DMS153 treated with DMSO at 0.1 percent for 48 hours (cell line): ENCODE measurements at regions not wholly inside any gene's neighbourhood (a gene's known extent, or its start where the extent isn't known, plus 50 kb on each side); places are given as distances from the start of the nearest gene placed in this dataset.
"Not testable (repeated sequence)": the region's sequence is repeated elsewhere in the genome, so short reads cannot be mapped to it uniquely, and the experiment has no call there.

Source experiments
- DNase-seq: peaks from one replicate; lab custom pipeline; 2025; ENCODE audit not compliant: unreplicated experiment; lab: John Stamatoyannopoulos, UW

GRCh38 chr4:10281996-10282395 is 165.4 kb upstream of the WDR1 start:
- DNase-seq, result no peak

- no peak for DNase-seq
Observed at GRCh38 chr4:10279261-10279660, 162.7 kb upstream of the WDR1 start.

GRCh38 chr4:10278071-10278470 is 161.5 kb upstream of the WDR1 start:
- DNase-seq, result no peak

- no peak for DNase-seq
Observed at GRCh38 chr4:10276152-10276551, 159.6 kb upstream of the WDR1 start.

- DNase-seq, result no peak
Observed at GRCh38 chr4:10275696-10276095, 159.1 kb upstream of the WDR1 start.

- no peak for DNase-seq
Observed at GRCh38 chr4:10273030-10273429, 156.4 kb upstream of the WDR1 start.

GRCh38 chr4:10272511-10272910 is 155.9 kb upstream of the WDR1 start:
- no peak for DNase-seq

- DNase-seq, result peak; percentile 6
Observed at GRCh38 chr4:10267066-10267465, 150.5 kb upstream of the WDR1 start.

GRCh38 chr4:10260777-10261176 is 144.2 kb upstream of the WDR1 start:
- no peak for DNase-seq

GRCh38 chr4:10259976-10260375 is 143.4 kb upstream of the WDR1 start:
- no peak for DNase-seq

- no peak for DNase-seq
Observed at GRCh38 chr4:10256203-10256602, 139.6 kb upstream of the WDR1 start.

GRCh38 chr4:10253765-10254164 is 137.2 kb upstream of the WDR1 start:
- DNase-seq, result no peak

GRCh38 chr4:10245751-10246150 is 129.2 kb upstream of the WDR1 start:
- no peak for DNase-seq

- DNase-seq, result no peak
Observed at GRCh38 chr4:10243856-10244255, 127.3 kb upstream of the WDR1 start.

- DNase-seq, result no peak
Observed at GRCh38 chr4:10240691-10241090, 124.1 kb upstream of the WDR1 start.

- no peak for DNase-seq
Observed at GRCh38 chr4:10239982-10240654, 123.5 kb upstream of the WDR1 start.

- DNase-seq, result no peak
Observed at GRCh38 chr4:10237131-10237530, 120.5 kb upstream of the WDR1 start.

- no peak for DNase-seq
Observed at GRCh38 chr4:10232114-10232513, 115.5 kb upstream of the WDR1 start.

- DNase-seq, result no peak
Observed at GRCh38 chr4:10226756-10227155, 110.2 kb upstream of the WDR1 start.

- DNase-seq, result no peak
Observed at GRCh38 chr4:10225096-10225495, 108.5 kb upstream of the WDR1 start.

GRCh38 chr4:10223782-10224181 is 107.2 kb upstream of the WDR1 start:
- no peak for DNase-seq

GRCh38 chr4:10213481-10213880 is 96.9 kb upstream of the WDR1 start:
- DNase-seq, result not testable (repeated sequence)

- DNase-seq, result no peak
Observed at GRCh38 chr4:10212901-10213300, 96.3 kb upstream of the WDR1 start.
